ENCODE measurements at regions not wholly inside any gene's neighbourhood (a gene's known extent, or its start where the extent isn't known, plus 50 kb on each side); places are given as distances from the start of the nearest gene placed in this dataset.

DNA sequence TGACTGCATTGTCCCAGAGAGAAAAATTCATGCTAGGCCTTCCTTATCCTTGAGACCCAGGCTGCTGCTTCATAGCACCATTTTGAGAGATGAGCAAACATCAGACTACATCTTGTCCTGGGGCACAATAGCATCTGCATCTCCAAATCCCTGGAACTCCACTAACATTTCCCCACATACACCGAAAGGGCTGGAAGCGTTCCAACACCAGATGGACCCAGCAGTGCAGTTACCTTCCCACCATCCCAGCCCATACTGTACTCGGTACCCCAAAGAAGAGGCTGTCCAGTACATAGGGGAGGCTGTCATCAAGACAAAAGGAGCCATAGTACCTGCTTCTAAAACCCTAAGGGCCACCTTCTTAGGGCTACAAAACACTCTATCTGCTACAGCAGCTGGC is 547.2 kb upstream of the CHORDC1 start:
- no peak overlapping the region for H3K23ac ChIP-seq (ENCODE audit: low read length)
- H3K27me3 ChIP-seq (ENCODE audit: insufficient read depth, low read length, poor library complexity): no peaks in the 10 kb centered on the region
- no peak overlapping the region for H3K4me3 ChIP-seq (ENCODE audit: low read length)
- H3K56ac ChIP-seq (ENCODE audit: low read length): no peak overlapping the region
- no peak overlapping the region for H3K18ac ChIP-seq (ENCODE audit: low read length)
- no peak overlapping the region for H3K4ac ChIP-seq (ENCODE audit: low read depth, low read length)
- H2BK5ac ChIP-seq (ENCODE audit: low read length): no peak overlapping the region
- no CpG with 5 or more reads among the region's 3 CpGs for WGBS (ENCODE audit: extremely low coverage, insufficient coverage, low lambda C conversion rate)
- no peak overlapping the region for H4K8ac ChIP-seq (ENCODE audit: low read depth, low read length)
- no peaks in the 10 kb centered on the region for H3K4me1 ChIP-seq (ENCODE audit: control insufficient read depth, low read depth, low read length)
- no peaks in the 10 kb centered on the region for H3K79me2 ChIP-seq (ENCODE audit: control insufficient read depth, insufficient read depth, low read length)
- H3K4me2 ChIP-seq (ENCODE audit: low read length): no peak overlapping the region
- H2AK5ac ChIP-seq (ENCODE audit: low read length): no peak overlapping the region
- no peak for DNase-seq
- no peak overlapping the region for H3K27ac ChIP-seq (ENCODE audit: low read depth, low read length)
- no peaks in the 10 kb centered on the region for H3K79me1 ChIP-seq (ENCODE audit: low read length)
- H2BK15ac ChIP-seq (replicated peaks; ENCODE audit: low read depth): no peak overlapping the region
- no peak overlapping the region for H4K5ac ChIP-seq (ENCODE audit: low read length)
- H3K36me3 ChIP-seq (ENCODE audit: control insufficient read depth, insufficient read depth, low read length): no peaks in the 10 kb centered on the region
- H3K9ac ChIP-seq (ENCODE audit: low read length): no peak overlapping the region
- H2BK120ac ChIP-seq (ENCODE audit: low read depth, low read length): no peak overlapping the region

GRCh38 chr11:90766121-90766520 is 543.3 kb upstream of the CHORDC1 start:
- H2BK120ac ChIP-seq (ENCODE audit: low read depth, low read length): no peak overlapping the region
- no peak overlapping the region for H2BK15ac ChIP-seq (replicated peaks; ENCODE audit: low read depth)
- DNase-seq: no peak
- no peak overlapping the region for H2AK5ac ChIP-seq (ENCODE audit: low read length)
- H3K4ac ChIP-seq (ENCODE audit: low read depth, low read length): no peak overlapping the region
- no peak overlapping the region for H3K4me2 ChIP-seq (ENCODE audit: low read length)
- H4K8ac ChIP-seq (ENCODE audit: low read depth, low read length): no peak overlapping the region
- H3K79me2 ChIP-seq (ENCODE audit: control insufficient read depth, insufficient read depth, low read length): no peaks in the 10 kb centered on the region
- H3K79me1 ChIP-seq (ENCODE audit: low read length): no peaks in the 10 kb centered on the region
- no peak overlapping the region for H3K4me3 ChIP-seq (ENCODE audit: low read length)
- no peak overlapping the region for H2BK5ac ChIP-seq (ENCODE audit: low read length)
- H3K27me3 ChIP-seq (ENCODE audit: insufficient read depth, low read length, poor library complexity): no peaks in the 10 kb centered on the region
- no peaks in the 10 kb centered on the region for H3K4me1 ChIP-seq (ENCODE audit: control insufficient read depth, low read depth, low read length)
- WGBS (ENCODE audit: extremely low coverage, insufficient coverage, low lambda C conversion rate): no CpG with 5 or more reads among the region's 3 CpGs
- H3K27ac ChIP-seq (ENCODE audit: low read depth, low read length): no peak overlapping the region
- H3K56ac ChIP-seq (ENCODE audit: low read length): no peak overlapping the region
- no peak overlapping the region for H3K23ac ChIP-seq (ENCODE audit: low read length)
- no peak overlapping the region for H3K18ac ChIP-seq (ENCODE audit: low read length)
- H4K5ac ChIP-seq (ENCODE audit: low read length): no peak overlapping the region
- no peaks in the 10 kb centered on the region for H3K36me3 ChIP-seq (ENCODE audit: control insufficient read depth, insufficient read depth, low read length)
- no peak overlapping the region for H3K9ac ChIP-seq (ENCODE audit: low read length)

- Histone ChIP-seq H2AK5ac (ENCODE audit: low read length) (no peak overlapping the region), H3K36me3 (ENCODE audit: control insufficient read depth, insufficient read depth, low read length) (no peaks in the 10 kb centered on the region), H4K5ac (ENCODE audit: low read length) (no peak overlapping the region), H2BK15ac (replicated peaks; ENCODE audit: low read depth) (no peak overlapping the region), H3K27ac (ENCODE audit: low read depth, low read length) (no peak overlapping the region), H3K4ac (ENCODE audit: low read depth, low read length) (no peak overlapping the region), H3K4me3 (ENCODE audit: low read length) (no peak overlapping the region), H4K8ac (ENCODE audit: low read depth, low read length) (no peak overlapping the region), H3K56ac (ENCODE audit: low read length) (no peak overlapping the region), H3K4me2 (ENCODE audit: low read length) (no peak overlapping the region), H3K79me1 (ENCODE audit: low read length) (no peaks in the 10 kb centered on the region), H3K18ac (ENCODE audit: low read length) (no peak overlapping the region), H3K79me2 (ENCODE audit: control insufficient read depth, insufficient read depth, low read length) (no peaks in the 10 kb centered on the region), H3K23ac (ENCODE audit: low read length) (no peak overlapping the region), H2BK120ac (ENCODE audit: low read depth, low read length) (no peak overlapping the region), H3K9ac (ENCODE audit: low read length) (no peak overlapping the region), H3K4me1 (ENCODE audit: control insufficient read depth, low read depth, low read length) (no peaks in the 10 kb centered on the region), H3K27me3 (ENCODE audit: insufficient read depth, low read length, poor library complexity) (no peaks in the 10 kb centered on the region), H2BK5ac (ENCODE audit: low read length) (no peak overlapping the region)
- no CpG with 5 or more reads among the region's 4 CpGs for WGBS (ENCODE audit: extremely low coverage, insufficient coverage, low lambda C conversion rate)
- DNase-seq: no peak
These were observed 541.8 kb upstream of the CHORDC1 start for GRCh38 chr11:90764691-90765090.

- no peak overlapping the region for H4K5ac ChIP-seq (ENCODE audit: low read length)
- H3K18ac ChIP-seq (ENCODE audit: low read length): no peak overlapping the region
- H3K4me1 ChIP-seq (ENCODE audit: control insufficient read depth, low read depth, low read length): no peaks in the 10 kb centered on the region
- H2BK15ac ChIP-seq (replicated peaks; ENCODE audit: low read depth): no peak overlapping the region
- H4K8ac ChIP-seq (ENCODE audit: low read depth, low read length): no peak overlapping the region
- H3K56ac ChIP-seq (ENCODE audit: low read length): no peak overlapping the region
- no peak overlapping the region for H3K4me3 ChIP-seq (ENCODE audit: low read length)
- H3K79me1 ChIP-seq (ENCODE audit: low read length): no peaks in the 10 kb centered on the region
- H2AK5ac ChIP-seq (ENCODE audit: low read length): no peak overlapping the region
- H3K4me2 ChIP-seq (ENCODE audit: low read length): no peak overlapping the region
- no peaks in the 10 kb centered on the region for H3K27me3 ChIP-seq (ENCODE audit: insufficient read depth, low read length, poor library complexity)
- H3K36me3 ChIP-seq (ENCODE audit: control insufficient read depth, insufficient read depth, low read length): no peaks in the 10 kb centered on the region
- no peak overlapping the region for H3K9ac ChIP-seq (ENCODE audit: low read length)
- no peak overlapping the region for H2BK5ac ChIP-seq (ENCODE audit: low read length)
- H2BK120ac ChIP-seq (ENCODE audit: low read depth, low read length): no peak overlapping the region
- H3K4ac ChIP-seq (ENCODE audit: low read depth, low read length): no peak overlapping the region
- no peak overlapping the region for H3K27ac ChIP-seq (ENCODE audit: low read depth, low read length)
- H3K23ac ChIP-seq (ENCODE audit: low read length): no peak overlapping the region
- no peaks in the 10 kb centered on the region for H3K79me2 ChIP-seq (ENCODE audit: control insufficient read depth, insufficient read depth, low read length)
- no CpG with 5 or more reads among the region's 4 CpGs for WGBS (ENCODE audit: extremely low coverage, insufficient coverage, low lambda C conversion rate)
- DNase-seq: no peak
These were observed 535.1 kb upstream of the CHORDC1 start for GRCh38 chr11:90757849-90758494.

DNA sequence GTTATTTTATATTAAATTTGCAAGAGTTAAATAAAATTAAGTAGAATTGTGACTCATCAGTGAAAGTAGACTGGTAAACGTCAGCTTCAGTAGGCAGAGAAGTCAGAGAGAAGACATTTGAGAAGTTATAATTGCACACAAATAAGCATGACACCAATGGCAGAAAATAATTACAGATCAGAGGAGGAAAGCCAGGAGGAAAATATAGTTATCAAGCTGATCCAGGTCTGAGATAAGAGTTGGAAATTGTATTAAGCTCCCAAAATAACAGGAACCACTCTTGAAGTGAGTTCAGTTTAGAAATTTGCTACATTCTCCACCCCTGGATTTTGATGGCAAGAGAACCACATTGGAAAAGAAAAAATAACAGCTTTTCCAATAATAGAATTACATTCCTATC is 533.8 kb upstream of the CHORDC1 start:
- no peaks in the 10 kb centered on the region for H3K27me3 ChIP-seq (ENCODE audit: insufficient read depth, low read length, poor library complexity)
- no peaks in the 10 kb centered on the region for H3K79me1 ChIP-seq (ENCODE audit: low read length)
- H2BK120ac ChIP-seq (ENCODE audit: low read depth, low read length): no peak overlapping the region
- WGBS (ENCODE audit: extremely low coverage, insufficient coverage, low lambda C conversion rate): no CpG with 5 or more reads among the region's 1 CpG
- H3K4me2 ChIP-seq (ENCODE audit: low read length): no peak overlapping the region
- H3K4me1 ChIP-seq (ENCODE audit: control insufficient read depth, low read depth, low read length): no peaks in the 10 kb centered on the region
- H2BK5ac ChIP-seq (ENCODE audit: low read length): no peak overlapping the region
- no peaks in the 10 kb centered on the region for H3K36me3 ChIP-seq (ENCODE audit: control insufficient read depth, insufficient read depth, low read length)
- H2AK5ac ChIP-seq (ENCODE audit: low read length): no peak overlapping the region
- no peak overlapping the region for H3K4me3 ChIP-seq (ENCODE audit: low read length)
- H3K4ac ChIP-seq (ENCODE audit: low read depth, low read length): no peak overlapping the region
- no peak overlapping the region for H3K9ac ChIP-seq (ENCODE audit: low read length)
- no peak for DNase-seq
- H3K79me2 ChIP-seq (ENCODE audit: control insufficient read depth, insufficient read depth, low read length): no peaks in the 10 kb centered on the region
- H4K8ac ChIP-seq (ENCODE audit: low read depth, low read length): no peak overlapping the region
- no peak overlapping the region for H4K5ac ChIP-seq (ENCODE audit: low read length)
- H3K18ac ChIP-seq (ENCODE audit: low read length): no peak overlapping the region
- no peak overlapping the region for H3K27ac ChIP-seq (ENCODE audit: low read depth, low read length)
- H3K56ac ChIP-seq (ENCODE audit: low read length): no peak overlapping the region
- no peak overlapping the region for H3K23ac ChIP-seq (ENCODE audit: low read length)
- no peak overlapping the region for H2BK15ac ChIP-seq (replicated peaks; ENCODE audit: low read depth)

- Histone ChIP-seq H3K4me3 (ENCODE audit: low read length) (no peak overlapping the region), H4K8ac (ENCODE audit: low read depth, low read length) (no peak overlapping the region), H3K4ac (ENCODE audit: low read depth, low read length) (no peak overlapping the region), H3K23ac (ENCODE audit: low read length) (no peak overlapping the region), H3K27ac (ENCODE audit: low read depth, low read length) (no peak overlapping the region), H4K5ac (ENCODE audit: low read length) (no peak overlapping the region), H2BK120ac (ENCODE audit: low read depth, low read length) (no peak overlapping the region), H3K56ac (ENCODE audit: low read length) (no peak overlapping the region), H3K36me3 (ENCODE audit: control insufficient read depth, insufficient read depth, low read length) (no peaks in the 10 kb centered on the region), H3K79me1 (ENCODE audit: low read length) (no peaks in the 10 kb centered on the region), H2BK15ac (replicated peaks; ENCODE audit: low read depth) (no peak overlapping the region), H3K18ac (ENCODE audit: low read length) (no peak overlapping the region), H3K79me2 (ENCODE audit: control insufficient read depth, insufficient read depth, low read length) (no peaks in the 10 kb centered on the region), H3K27me3 (ENCODE audit: insufficient read depth, low read length, poor library complexity) (no peaks in the 10 kb centered on the region), H3K9ac (ENCODE audit: low read length) (no peak overlapping the region), H2AK5ac (ENCODE audit: low read length) (no peak overlapping the region), H3K4me2 (ENCODE audit: low read length) (no peak overlapping the region), H3K4me1 (ENCODE audit: control insufficient read depth, low read depth, low read length) (no peaks in the 10 kb centered on the region), H2BK5ac (ENCODE audit: low read length) (no peak overlapping the region)
- WGBS (ENCODE audit: extremely low coverage, insufficient coverage, low lambda C conversion rate): no CpG with 5 or more reads among the region's 1 CpG
- no peak for DNase-seq
These were observed 530.7 kb upstream of the CHORDC1 start for GRCh38 chr11:90753546-90753945.

All from mesendoderm (in vitro differentiated cells).